Activated T-cell treated with anti-CD3 and anti-CD28 coated beads, Interleukin-2, amount 50 U/mL, for 24 hours (primary cell): ENCODE measurements at regions not wholly inside any gene's neighbourhood (a gene's known extent, or its start where the extent isn't known, plus 50 kb on each side); places are given as distances from the start of the nearest gene placed in this dataset.
"Not testable (repeated sequence)": the region's sequence is repeated elsewhere in the genome, so short reads cannot be mapped to it uniquely, and the experiment has no call there.

ENCODE experiments used
- DNase-seq: peaks from one replicate; pipeline ENCODE4 v3.0.0-alpha.2; 2020
- H3K27ac Mint-ChIP-seq: 2 replicates; pipeline ENCODE4 v1.8.0; 2020; ENCODE audit warnings: mild to moderate bottlenecking, mixed read lengths
- H3K27me3 Mint-ChIP-seq: 2 replicates; pipeline ENCODE4 v1.8.0; 2020; ENCODE audit warnings: mixed read lengths
- H3K36me3 Mint-ChIP-seq: 2 replicates; pipeline ENCODE4 v1.8.0; 2020; ENCODE audit warnings: low read depth, mixed read lengths
- H3K4me1 Mint-ChIP-seq: 2 replicates; pipeline ENCODE4 v1.8.0; 2020; ENCODE audit warnings: low read depth, mixed read lengths
- H3K4me3 Mint-ChIP-seq: 2 replicates; pipeline ENCODE4 v1.8.0; 2020; ENCODE audit warnings: mild to moderate bottlenecking, moderate library complexity, mixed read lengths
- H3K9me3 Mint-ChIP-seq: 2 replicates; pipeline ENCODE4 v1.8.0; 2020; ENCODE audit warnings: mixed read lengths

DNA sequence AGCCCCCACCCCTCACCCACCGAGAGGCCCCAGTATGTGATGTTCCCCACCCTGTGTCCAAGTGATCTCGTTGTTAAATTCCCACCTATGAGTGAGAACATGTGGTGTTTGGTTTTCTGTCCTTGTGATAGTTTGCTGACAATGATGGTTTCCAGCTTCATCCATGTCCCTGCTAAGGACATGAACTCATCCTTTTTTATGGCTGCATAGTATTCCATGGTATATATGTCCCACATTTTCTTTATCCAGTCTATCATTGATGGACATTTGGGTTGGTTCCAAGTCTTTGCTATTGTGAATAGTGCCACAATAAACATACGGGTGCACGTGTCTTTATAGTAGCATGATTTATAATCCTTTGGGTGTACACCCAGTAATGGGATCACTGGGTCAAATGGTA lies 79.2 kb downstream of the PXDC1 start:
- not testable (repeated sequence) for H3K27ac Mint-ChIP-seq, DNase-seq, H3K4me3 Mint-ChIP-seq, H3K4me1 Mint-ChIP-seq, H3K36me3 Mint-ChIP-seq, H3K9me3 Mint-ChIP-seq
- peaks cover 15% of the 10 kb centered on the region for H3K27me3 Mint-ChIP-seq

DNA sequence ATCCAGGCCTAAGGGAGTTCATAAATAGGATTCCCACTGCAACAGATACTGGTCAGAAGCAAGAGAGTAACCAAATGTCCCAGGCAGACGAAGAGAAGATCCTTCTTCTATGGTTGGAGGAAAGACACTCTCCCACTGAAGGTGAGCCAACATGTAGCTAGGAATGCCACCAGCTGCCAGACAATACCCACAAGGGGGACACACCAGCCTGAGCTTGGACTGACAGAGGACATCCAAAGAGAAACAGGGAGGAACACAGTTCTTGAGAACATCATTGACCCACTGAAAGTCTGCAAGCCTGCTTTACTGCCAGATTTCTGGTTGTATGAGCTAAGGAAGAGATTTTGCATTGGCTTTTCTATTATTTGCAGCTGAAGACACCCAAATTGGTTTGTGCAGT lies 80.1 kb downstream of the PXDC1 start:
- Mint-ChIP-seq H3K4me3 (no peak overlapping the region), H3K36me3 (no peaks in the 10 kb centered on the region), H3K27ac (no peak overlapping the region), H3K9me3 (peaks cover 7% of the 10 kb centered on the region), H3K4me1 (no peaks in the 10 kb centered on the region), H3K27me3 (peaks cover 10% of the 10 kb centered on the region)
- DNase-seq = no peak

DNA sequence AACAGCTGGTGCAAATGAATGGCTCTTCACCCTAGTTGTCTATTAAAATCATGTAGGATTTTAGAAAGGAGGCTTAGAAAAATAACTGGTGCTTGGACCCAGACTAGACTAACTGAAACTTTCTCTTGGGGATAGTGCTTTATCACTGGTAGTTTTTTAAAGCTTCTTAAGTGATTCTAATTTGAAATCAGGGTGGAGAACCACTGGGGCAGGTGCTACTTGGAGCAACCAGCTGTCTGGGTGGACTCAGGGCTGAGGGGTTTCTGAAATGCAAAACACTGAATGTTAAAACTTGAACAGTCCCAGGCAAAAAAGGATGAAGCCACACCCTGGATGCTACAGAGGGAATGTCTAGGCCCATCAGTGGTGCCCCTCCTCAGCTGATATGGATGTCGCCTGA lies 81.2 kb downstream of the PXDC1 start:
- no peak overlapping the region for H3K27ac Mint-ChIP-seq
- DNase-seq = no peak
- H3K27me3 Mint-ChIP-seq = peaks cover 9% of the 10 kb centered on the region
- H3K36me3 Mint-ChIP-seq = no peaks in the 10 kb centered on the region
- no peak overlapping the region for H3K4me3 Mint-ChIP-seq
- peaks cover 7% of the 10 kb centered on the region for H3K9me3 Mint-ChIP-seq
- H3K4me1 Mint-ChIP-seq = no peaks in the 10 kb centered on the region

DNA sequence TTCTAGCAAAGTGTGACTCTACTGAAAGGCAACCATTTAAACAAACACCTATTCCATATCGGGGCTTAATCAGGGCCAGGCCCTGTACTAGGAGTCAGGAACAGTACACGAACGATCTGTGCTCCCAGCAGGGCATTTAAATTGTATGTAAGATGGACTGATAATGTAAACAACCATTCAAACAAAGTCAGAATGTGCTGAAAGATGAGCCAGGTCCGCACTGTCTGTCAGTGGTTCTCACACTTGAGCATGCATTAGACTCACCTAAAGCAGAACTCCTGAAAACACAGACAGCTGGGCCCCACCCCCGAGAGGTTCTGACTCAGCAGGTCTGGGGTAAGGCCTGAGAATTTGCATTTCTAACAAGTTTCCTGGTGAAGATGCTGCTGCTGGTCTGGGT lies 81.6 kb downstream of the PXDC1 start:
- H3K27me3 Mint-ChIP-seq = peaks cover 12% of the 10 kb centered on the region
- no peak overlapping the region for H3K4me3 Mint-ChIP-seq
- no peaks in the 10 kb centered on the region for H3K36me3 Mint-ChIP-seq
- H3K27ac Mint-ChIP-seq = no peak overlapping the region
- no peaks in the 10 kb centered on the region for H3K4me1 Mint-ChIP-seq
- H3K9me3 Mint-ChIP-seq = peaks cover 7% of the 10 kb centered on the region
- no peak for DNase-seq

DNA sequence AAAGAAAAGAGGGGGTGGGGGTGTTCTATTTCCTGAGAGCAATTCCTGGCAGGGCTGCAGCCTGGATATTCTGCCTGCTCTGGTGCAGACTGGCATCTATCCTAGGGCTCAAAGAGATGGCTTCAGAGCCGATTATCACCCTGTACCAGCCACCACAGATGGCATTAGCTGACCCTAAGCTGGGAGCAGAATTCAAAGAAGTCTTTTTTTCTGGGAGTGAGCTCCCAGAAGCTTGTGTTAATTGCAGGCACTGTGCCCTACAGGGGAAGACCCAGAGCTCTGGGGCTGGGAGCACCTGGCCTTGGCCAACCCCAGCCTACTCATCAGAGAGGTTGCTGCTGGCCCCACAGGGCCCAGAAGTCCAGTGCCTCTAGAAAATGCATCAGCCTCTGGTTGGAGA lies 85.9 kb downstream of the PXDC1 start:
- DNase-seq = no peak
- Mint-ChIP-seq H3K27me3 (peaks cover 7% of the 10 kb centered on the region), H3K27ac (no peak overlapping the region), H3K36me3 (no peaks in the 10 kb centered on the region), H3K4me3 (no peak overlapping the region), H3K4me1 (no peaks in the 10 kb centered on the region), H3K9me3 (peaks cover 7% of the 10 kb centered on the region)

DNA sequence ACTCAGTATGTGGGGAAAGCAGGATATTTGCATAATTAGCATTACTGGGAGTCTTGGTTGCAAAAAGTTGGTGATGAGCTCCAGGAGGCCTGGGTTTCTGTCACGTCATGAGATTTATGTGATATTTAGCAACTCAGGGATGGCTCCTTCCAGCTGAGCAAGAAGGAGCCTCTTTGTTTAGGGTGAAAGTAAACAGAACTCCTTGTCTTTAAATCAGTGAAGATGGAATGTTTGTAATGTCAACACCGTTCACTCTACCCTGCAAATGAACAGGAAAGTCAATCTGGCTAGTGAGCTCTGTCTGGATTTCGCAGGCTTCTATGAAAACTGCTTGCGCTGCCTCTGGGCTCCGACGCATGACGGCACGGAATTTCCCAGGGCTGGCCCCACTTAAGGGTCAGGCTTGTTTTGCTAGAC lies 86.9 kb downstream of the PXDC1 start:
- peaks cover 6% of the 10 kb centered on the region for H3K9me3 Mint-ChIP-seq
- DNase-seq = no peak
- H3K4me1 Mint-ChIP-seq = no peaks in the 10 kb centered on the region
- no peak overlapping the region for H3K4me3 Mint-ChIP-seq
- no peaks in the 10 kb centered on the region for H3K36me3 Mint-ChIP-seq
- peaks cover 7% of the 10 kb centered on the region for H3K27me3 Mint-ChIP-seq
- H3K27ac Mint-ChIP-seq = no peak overlapping the region

DNA sequence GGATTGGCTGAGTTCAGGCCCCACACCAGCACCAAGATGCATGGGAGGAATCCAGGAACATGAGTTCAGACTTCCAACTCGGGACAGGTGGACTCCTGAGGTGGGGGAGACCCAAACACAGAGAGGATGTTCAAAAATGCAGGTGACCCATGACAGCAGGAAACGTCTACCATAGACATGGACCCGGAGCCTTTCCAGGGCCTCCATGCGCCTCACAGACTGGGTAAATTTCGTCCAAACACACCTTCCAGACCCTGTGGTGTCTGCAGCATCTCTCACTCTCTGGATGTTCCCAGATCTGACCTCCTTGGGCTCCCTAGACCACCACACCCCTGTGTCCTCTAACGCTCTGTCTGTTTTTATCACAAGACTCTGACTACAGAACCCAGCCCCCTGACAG lies 87.7 kb downstream of the PXDC1 start:
- no peak for DNase-seq
- H3K27ac Mint-ChIP-seq = no peak overlapping the region
- no peaks in the 10 kb centered on the region for H3K36me3 Mint-ChIP-seq
- peaks cover 7% of the 10 kb centered on the region for H3K27me3 Mint-ChIP-seq
- H3K9me3 Mint-ChIP-seq = no peaks in the 10 kb centered on the region
- H3K4me3 Mint-ChIP-seq = no peak overlapping the region
- H3K4me1 Mint-ChIP-seq = no peaks in the 10 kb centered on the region

DNA sequence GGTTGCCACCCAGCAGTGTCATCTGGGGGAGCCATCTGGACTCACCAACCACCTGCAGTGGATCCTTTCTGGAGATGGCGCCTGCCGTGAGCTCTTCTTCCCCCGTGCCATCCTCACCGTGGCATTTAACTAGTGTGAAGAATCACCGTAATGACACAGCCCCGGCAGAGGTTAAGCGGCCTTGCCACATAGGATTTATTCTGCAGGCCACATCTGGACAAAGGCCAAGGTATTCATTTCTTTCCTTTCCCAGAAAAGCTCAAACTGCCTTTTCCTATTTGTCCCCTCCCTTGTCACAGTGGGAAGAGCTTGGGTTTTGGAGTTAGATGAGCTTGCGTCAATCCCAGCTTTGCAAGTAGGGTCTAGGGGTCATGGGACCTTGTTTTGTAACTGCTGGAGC lies 88.4 kb downstream of the PXDC1 start:
- Mint-ChIP-seq H3K9me3 (no peaks in the 10 kb centered on the region), H3K27ac (no peak overlapping the region), H3K27me3 (peaks cover 7% of the 10 kb centered on the region), H3K4me3 (no peak overlapping the region), H3K4me1 (no peaks in the 10 kb centered on the region), H3K36me3 (no peaks in the 10 kb centered on the region)
- no peak for DNase-seq

DNA sequence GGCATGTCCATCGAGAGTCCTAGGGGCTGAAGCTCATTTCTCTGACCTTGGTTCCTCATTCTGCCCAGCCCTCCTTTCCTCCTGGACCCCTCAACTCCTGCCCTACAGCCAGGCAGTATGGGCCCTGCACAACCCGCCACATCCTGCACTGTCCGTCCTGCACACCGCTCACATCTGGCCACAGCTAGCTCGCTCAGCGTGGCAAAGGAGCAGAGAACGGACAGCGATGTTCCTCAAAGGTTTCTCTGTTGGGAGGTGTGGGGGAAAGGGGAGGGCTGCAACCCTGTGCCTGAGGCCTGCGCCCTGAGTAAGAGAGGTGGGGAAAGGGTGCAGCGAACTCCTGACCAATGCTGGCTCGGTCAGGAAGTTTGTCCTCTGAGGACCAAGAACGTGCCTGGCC lies 90.1 kb downstream of the PXDC1 start:
- H3K36me3 Mint-ChIP-seq = no peaks in the 10 kb centered on the region
- H3K4me3 Mint-ChIP-seq = no peak overlapping the region
- H3K4me1 Mint-ChIP-seq = no peaks in the 10 kb centered on the region
- H3K27ac Mint-ChIP-seq = no peak overlapping the region
- H3K27me3 Mint-ChIP-seq = peaks cover 6% of the 10 kb centered on the region
- no peak for DNase-seq
- H3K9me3 Mint-ChIP-seq = no peaks in the 10 kb centered on the region

DNA sequence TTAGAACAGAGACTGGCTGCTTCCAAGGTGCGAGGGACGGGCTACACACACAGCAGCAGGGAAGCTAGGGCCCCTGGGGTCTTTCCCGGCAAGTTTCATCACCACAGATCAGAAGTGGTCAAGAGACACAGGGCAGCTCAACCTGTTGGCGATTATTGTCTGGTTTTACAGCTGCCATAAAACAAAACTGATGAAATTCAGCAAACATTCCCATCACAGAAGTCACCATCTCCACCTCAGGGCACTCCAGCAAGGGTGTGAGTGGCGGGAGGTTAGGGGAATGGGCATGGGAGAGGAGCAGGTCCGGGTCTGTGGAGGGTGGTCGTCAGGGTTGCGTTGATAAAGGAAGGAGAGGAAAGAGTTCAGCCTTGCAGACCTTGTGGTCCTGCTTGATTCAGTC lies 91.0 kb downstream of the PXDC1 start:
- no peak overlapping the region for H3K27ac Mint-ChIP-seq
- no peak for DNase-seq
- H3K4me3 Mint-ChIP-seq = no peak overlapping the region
- H3K9me3 Mint-ChIP-seq = no peaks in the 10 kb centered on the region
- no peaks in the 10 kb centered on the region for H3K36me3 Mint-ChIP-seq
- H3K27me3 Mint-ChIP-seq = peaks cover 2% of the 10 kb centered on the region
- no peaks in the 10 kb centered on the region for H3K4me1 Mint-ChIP-seq

DNA sequence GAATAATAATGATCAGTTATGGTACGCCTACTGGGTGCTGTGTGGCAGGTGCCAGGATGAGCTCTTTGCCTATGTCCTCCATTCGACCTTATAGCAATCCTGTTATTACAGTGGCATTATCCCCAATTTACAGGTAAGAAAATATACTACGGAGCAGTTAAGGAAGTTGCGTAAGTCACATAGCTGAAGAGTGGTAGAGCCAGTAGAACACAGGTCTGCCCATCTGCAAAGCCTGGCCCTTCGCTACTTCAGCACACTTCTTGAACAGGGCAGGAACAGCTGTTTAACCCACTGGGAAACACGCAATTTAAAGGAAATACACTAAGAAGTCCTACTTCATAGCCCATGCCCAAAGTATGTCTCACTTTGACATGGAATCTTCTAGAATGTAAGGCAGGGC lies 91.8 kb downstream of the PXDC1 start:
- Mint-ChIP-seq H3K4me1 (no peaks in the 10 kb centered on the region), H3K36me3 (no peaks in the 10 kb centered on the region), H3K9me3 (no peaks in the 10 kb centered on the region), H3K27me3 (no peaks in the 10 kb centered on the region), H3K27ac (no peak overlapping the region), H3K4me3 (no peak overlapping the region)
- no peak for DNase-seq

DNA sequence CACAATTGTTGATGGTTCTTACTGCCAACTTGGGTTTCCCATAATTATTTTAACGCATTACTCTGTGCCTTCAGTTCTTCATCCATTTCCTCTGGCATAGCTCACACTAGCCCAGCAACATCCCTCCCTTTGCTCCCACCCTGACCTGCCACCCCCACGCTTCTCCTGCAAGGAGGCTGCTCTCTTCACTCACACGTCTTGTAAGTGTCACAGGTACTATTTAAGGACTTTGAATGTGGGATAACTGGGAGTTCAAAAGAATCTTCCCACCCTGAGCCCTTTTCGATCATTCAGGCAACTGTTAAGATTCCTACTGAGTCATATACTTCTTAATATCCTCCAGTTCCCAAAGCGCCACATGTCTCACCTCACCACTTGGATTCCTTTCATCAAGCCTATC lies 95.4 kb downstream of the PXDC1 start:
- Mint-ChIP-seq H3K27ac (no peak overlapping the region), H3K4me3 (no peak overlapping the region), H3K4me1 (no peaks in the 10 kb centered on the region), H3K27me3 (no peaks in the 10 kb centered on the region), H3K9me3 (no peaks in the 10 kb centered on the region), H3K36me3 (no peaks in the 10 kb centered on the region)
- DNase-seq = no peak

DNA sequence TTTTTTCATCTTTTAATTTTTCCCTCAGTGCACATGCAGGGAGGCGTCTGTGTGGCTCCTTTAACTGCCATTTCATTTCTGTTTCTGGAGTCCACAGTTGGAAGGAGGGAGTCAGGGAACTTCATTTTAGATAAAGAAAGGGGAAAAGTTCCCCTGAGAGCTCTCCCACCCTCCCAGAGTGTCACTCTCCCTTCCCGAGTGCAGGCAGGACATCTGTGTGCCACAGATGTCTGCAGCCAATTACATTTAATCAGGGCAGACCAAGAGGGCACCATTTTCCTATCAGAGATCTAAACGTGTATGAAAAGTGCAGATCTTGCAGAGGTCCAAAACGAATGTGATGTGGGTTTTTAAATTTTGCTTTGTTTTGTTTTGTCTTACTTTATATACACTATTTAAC lies 96.6 kb downstream of the PXDC1 start:
- H3K4me1 Mint-ChIP-seq = no peaks in the 10 kb centered on the region
- no peaks in the 10 kb centered on the region for H3K36me3 Mint-ChIP-seq
- H3K27me3 Mint-ChIP-seq = no peaks in the 10 kb centered on the region
- DNase-seq = no peak
- no peaks in the 10 kb centered on the region for H3K9me3 Mint-ChIP-seq
- H3K27ac Mint-ChIP-seq = no peak overlapping the region
- no peak overlapping the region for H3K4me3 Mint-ChIP-seq

DNA sequence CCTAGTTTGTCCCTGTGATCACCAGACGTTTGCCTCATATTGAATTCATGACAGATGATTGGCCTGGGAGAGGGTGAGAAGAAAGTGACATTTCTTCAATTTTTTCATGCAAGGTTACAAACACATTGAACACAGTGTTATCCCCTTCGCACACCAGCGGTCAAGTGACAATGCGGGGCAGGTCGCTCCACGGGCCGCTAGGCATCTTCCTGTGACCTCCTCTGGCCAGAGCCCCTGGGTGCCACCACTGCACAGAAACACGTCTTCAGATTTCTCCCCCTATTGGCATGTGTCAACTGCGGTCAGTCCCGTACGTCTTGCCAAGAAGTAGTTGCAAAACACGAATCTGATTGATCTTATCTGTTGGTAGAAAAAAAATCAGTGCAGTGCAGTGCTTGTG lies 97.1 kb downstream of the PXDC1 start:
- no peaks in the 10 kb centered on the region for H3K9me3 Mint-ChIP-seq
- no peaks in the 10 kb centered on the region for H3K4me1 Mint-ChIP-seq
- no peaks in the 10 kb centered on the region for H3K36me3 Mint-ChIP-seq
- no peak for DNase-seq
- no peaks in the 10 kb centered on the region for H3K27me3 Mint-ChIP-seq
- no peak overlapping the region for H3K4me3 Mint-ChIP-seq
- no peak overlapping the region for H3K27ac Mint-ChIP-seq

DNA sequence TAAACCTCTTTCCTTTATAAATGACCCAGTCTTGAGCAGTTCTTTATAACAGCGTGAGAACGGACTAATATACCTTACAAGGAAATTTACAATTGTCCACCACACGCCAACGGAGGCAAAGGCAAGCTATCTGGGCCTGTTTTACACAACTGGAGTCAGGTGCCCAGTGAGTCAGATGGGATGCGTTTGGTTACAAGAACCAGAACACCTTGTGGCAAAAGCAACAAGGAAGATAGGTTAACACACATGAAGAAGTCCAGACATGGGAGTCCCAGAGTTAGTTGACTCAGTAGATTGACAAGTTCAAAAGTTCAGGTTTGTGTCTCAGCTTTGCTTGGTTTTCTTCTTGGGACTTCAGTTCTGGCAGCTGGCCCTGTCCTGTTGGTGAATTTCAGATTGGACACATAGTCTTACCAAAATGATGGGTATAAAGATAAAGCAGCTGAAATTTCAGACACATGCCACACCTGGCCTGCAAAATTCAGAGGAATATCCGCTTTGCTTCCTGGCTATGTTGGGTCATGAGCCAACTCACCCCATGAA lies 97.9 kb downstream of the PXDC1 start:
- Mint-ChIP-seq H3K9me3 (no peaks in the 10 kb centered on the region), H3K27me3 (no peaks in the 10 kb centered on the region), H3K4me3 (no peak overlapping the region), H3K27ac (no peak overlapping the region), H3K36me3 (no peaks in the 10 kb centered on the region), H3K4me1 (no peaks in the 10 kb centered on the region)
- DNase-seq = no peak

DNA sequence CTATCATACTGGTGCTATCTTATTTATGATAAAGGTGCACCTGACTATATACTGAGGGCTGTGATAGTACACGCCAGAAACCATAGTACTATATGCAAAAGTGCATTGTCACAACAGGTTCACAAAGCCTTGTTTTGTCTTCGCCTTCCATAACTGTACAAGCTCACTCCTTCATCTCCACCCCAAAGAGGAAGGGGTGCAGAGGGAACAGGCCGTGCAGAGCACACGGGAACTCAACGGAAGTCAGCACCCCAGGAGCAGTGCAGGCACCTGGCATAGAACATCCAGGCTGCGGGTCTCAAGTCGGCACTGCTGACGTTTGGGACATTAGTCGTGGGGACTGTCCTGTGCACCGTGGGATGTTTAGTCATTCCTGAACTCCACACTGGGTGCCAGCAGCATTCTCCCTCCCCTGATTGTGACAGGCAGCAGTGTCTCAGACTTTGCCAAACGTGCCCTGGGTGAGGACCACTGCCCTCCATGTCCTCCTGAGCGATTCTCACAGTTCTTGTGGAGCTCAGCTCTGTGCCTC lies 99.7 kb downstream of the PXDC1 start:
- Mint-ChIP-seq H3K4me3 (no peak overlapping the region), H3K4me1 (no peaks in the 10 kb centered on the region), H3K27ac (no peak overlapping the region), H3K27me3 (no peaks in the 10 kb centered on the region), H3K9me3 (no peaks in the 10 kb centered on the region), H3K36me3 (no peaks in the 10 kb centered on the region)
- no peak for DNase-seq
